ENCODE measurements at regions not wholly inside any gene's neighbourhood (a gene's known extent, or its start where the extent isn't known, plus 50 kb on each side); places are given as distances from the start of the nearest gene placed in this dataset.
A peak's percentile ranks its signal among the peaks of the same experiment; 100 is the strongest.
"Not testable (repeated sequence)": the region's sequence is repeated elsewhere in the genome, so short reads cannot be mapped to it uniquely, and the experiment has no call there.

DNA sequence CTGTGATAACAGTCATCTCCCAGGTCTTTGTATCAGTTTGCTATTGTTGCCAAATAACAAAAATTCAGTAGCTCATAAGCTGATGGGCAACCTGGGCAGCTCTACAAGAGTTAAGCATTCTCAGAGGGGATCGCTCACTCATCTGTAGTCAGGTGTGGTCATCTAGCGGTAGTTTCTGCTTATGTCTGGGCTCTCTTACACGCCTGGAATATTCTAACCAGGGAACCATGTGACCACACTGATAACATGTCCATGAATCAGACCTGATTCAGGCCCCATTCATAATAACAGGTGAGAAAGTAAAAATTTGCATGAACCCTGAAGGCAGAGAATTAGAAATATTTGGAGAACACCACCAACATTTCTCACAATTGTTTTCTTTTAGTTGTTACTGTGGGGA is 576.1 kb downstream of the SLCO4C1 start:
- ATAC-seq = no peak
- POLR2A ChIA-PET = no interaction called here
- no peaks in the 10 kb centered on the region for H3K36me3 Mint-ChIP-seq (ENCODE audit: low read depth)

GRCh38 chr5:101717721-101718120 is 578.4 kb downstream of the SLCO4C1 start:
- DNase-seq (no peak), ATAC-seq (no peak)
- no peaks in the 10 kb centered on the region for H3K27me3 Mint-ChIP-seq
- peaks cover 3% of the 10 kb centered on the region for H3K9me3 Mint-ChIP-seq (ENCODE audit: low read depth)
- POLR2A ChIA-PET = no interaction called here
- H3K4me3 Mint-ChIP-seq = no peak overlapping the region
- H3K4me1 Mint-ChIP-seq = no peaks in the 10 kb centered on the region
- intact Hi-C loops (cut with DNase I, micrococcal nuclease) = no loop called here
- no peak overlapping the region for H3K27ac Mint-ChIP-seq
- H3K36me3 Mint-ChIP-seq (ENCODE audit: low read depth) = no peaks in the 10 kb centered on the region
- CTCF ChIA-PET = interaction anchor here (1.0 kb wide), 1 partner anchor 211 kb away, joined by 3 read pairs; no protein-coding TSS in a partner anchor

More for the DNA sequence above, 576.1 kb downstream of the SLCO4C1 start:
- no peak for DNase-seq
- Mint-ChIP-seq H3K4me3 (no peak overlapping the region), H3K9me3 (ENCODE audit: low read depth) (no peaks in the 10 kb centered on the region), H3K4me1 (no peaks in the 10 kb centered on the region), H3K27me3 (no peaks in the 10 kb centered on the region), H3K27ac (no peak overlapping the region)
- intact Hi-C loops (cut with DNase I, micrococcal nuclease) = no loop called here
- CTCF ChIA-PET = no interaction called here

DNA sequence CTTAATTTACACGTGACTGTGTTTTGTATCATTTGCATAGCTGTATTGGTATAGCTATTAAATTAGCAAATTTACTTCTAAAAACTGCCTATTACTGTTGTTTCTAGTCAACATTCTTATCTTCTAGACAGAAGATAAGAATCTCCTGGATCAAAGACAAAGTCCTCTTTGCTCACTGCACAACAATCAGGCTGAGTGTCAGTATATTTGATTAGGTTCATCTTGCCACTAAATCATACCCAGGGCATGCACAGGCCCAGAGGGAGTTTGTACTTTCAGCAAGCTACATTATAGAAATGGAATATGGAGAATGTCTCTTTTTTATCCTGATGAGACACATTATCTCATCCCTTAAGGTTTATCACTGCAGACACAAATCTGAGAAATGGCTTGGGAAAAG is 579.1 kb downstream of the SLCO4C1 start:
- no peak overlapping the region for H3K27ac Mint-ChIP-seq

DNA sequence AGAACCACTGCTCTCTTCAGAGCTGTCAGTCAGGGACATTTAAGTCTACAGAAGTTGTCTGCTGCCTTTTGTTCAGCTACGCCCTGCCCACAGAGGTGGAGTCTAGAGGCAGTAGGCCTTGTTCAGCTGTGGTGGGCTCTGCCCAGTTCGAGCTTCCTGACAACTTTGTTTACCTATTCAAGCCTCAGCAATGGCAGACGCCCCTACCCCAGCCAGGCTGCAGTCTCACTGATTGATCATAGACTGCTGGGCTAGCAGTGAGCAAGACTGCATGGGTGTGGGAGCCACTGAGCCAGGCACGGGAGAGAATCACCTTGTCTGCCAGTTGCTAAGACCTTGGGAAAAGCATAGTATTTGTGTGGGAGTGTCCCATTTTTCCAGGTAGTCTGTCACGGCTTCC is 580.3 kb downstream of the SLCO4C1 start:
- H3K9me3 Mint-ChIP-seq (ENCODE audit: low read depth); CTCF ChIA-PET; DNase-seq; ATAC-seq; POLR2A ChIA-PET; H3K36me3 Mint-ChIP-seq (ENCODE audit: low read depth); intact Hi-C loops (cut with DNase I, micrococcal nuclease); H3K27me3 Mint-ChIP-seq; H3K4me1 Mint-ChIP-seq; H3K27ac Mint-ChIP-seq; H3K4me3 Mint-ChIP-seq: not testable (repeated sequence)

More for the DNA sequence above, 579.1 kb downstream of the SLCO4C1 start:
- DNase-seq (no peak), ATAC-seq (no peak)
- no peaks in the 10 kb centered on the region for H3K4me1 Mint-ChIP-seq
- no peaks in the 10 kb centered on the region for H3K27me3 Mint-ChIP-seq
- intact Hi-C loops (cut with DNase I, micrococcal nuclease) = no loop called here
- H3K9me3 Mint-ChIP-seq (ENCODE audit: low read depth) = peaks cover 3% of the 10 kb centered on the region
- ChIA-PET POLR2A (no interaction called here), CTCF (no interaction called here)
- H3K4me3 Mint-ChIP-seq = no peak overlapping the region
- H3K36me3 Mint-ChIP-seq (ENCODE audit: low read depth) = no peaks in the 10 kb centered on the region

DNA sequence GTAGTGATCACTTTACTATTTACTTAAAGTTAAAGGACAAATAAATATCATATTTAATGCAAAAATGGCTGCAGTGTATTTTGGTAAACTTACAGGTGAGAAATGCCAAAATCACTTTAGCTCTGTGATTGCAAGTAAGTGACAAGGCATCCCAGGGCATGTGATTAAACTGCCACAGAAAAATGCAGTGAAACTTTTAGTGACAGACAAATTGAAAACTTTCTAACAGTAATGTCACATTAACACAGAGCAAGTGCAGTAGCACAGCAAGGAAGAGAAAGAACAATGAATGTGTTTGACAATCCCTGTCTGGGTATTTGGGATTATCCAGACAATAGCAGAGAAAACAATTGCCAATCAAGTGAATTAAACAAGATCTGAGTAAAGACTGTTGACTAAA is 606.8 kb downstream of the SLCO4C1 start:
- intact Hi-C loops (cut with DNase I, micrococcal nuclease) = no loop called here

GRCh38 chr5:101688156-101688555 is 607.9 kb downstream of the SLCO4C1 start:
- H3K27me3 Mint-ChIP-seq = peaks cover 2% of the 10 kb centered on the region
- CTCF ChIA-PET = interaction anchor here (2.9 kb wide), 1 partner anchor 9 kb away, joined by 11 read pairs; no protein-coding TSS in a partner anchor
- POLR2A ChIA-PET = interaction anchor here (0.7 kb wide), 1 partner anchor 98 kb away, joined by 3 read pairs; no protein-coding TSS in a partner anchor

More for the DNA sequence above, 606.8 kb downstream of the SLCO4C1 start:
- H3K36me3 Mint-ChIP-seq (ENCODE audit: low read depth) = no peaks in the 10 kb centered on the region
- no peaks in the 10 kb centered on the region for H3K9me3 Mint-ChIP-seq (ENCODE audit: low read depth)
- ChIA-PET POLR2A (no interaction called here), CTCF (no interaction called here)
- no peak overlapping the region for H3K27ac Mint-ChIP-seq
- H3K27me3 Mint-ChIP-seq = peaks cover 2% of the 10 kb centered on the region
- no peak for ATAC-seq
- no peaks in the 10 kb centered on the region for H3K4me1 Mint-ChIP-seq
- no peak for DNase-seq
- H3K4me3 Mint-ChIP-seq = no peak overlapping the region

DNA sequence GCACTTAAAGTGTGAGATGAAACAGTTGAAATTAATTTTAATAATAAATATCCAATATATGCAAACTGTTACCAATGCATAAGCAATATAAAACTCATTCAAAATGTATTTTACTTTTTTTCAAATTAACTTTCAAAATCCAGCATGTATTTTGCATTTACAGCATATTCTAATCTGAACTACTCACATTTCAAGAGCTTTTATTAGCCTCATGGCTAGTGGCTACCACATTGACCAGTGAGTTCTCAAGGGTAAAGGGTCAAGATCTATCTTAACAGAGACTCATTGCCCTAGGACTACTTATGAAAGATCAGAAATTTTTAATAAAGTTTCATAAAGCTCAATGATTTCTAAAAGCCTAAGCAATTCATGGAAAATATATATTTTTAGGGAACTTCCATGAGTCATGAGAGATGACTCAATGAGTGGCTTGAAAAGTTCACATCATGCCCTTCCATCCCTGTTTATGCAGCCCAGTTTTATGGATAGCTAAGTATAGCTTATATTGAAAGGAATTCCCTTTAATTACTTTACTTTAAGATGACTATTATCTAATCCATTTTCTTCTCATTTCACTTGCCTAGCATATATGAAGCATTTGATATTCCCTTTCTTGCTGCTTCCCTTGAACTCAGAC is 608.6 kb downstream of the SLCO4C1 start:
- Mint-ChIP-seq H3K36me3 (ENCODE audit: low read depth) (no peaks in the 10 kb centered on the region), H3K27me3 (peaks cover 2% of the 10 kb centered on the region), H3K4me3 (no peak overlapping the region), H3K9me3 (ENCODE audit: low read depth) (no peaks in the 10 kb centered on the region), H3K27ac (no peak overlapping the region), H3K4me1 (no peaks in the 10 kb centered on the region)
- ATAC-seq (no peak), DNase-seq (no peak)
- ChIA-PET POLR2A (no interaction called here), CTCF (interaction anchor here (2.9 kb wide), 1 partner anchor 9 kb away, joined by 11 read pairs; no protein-coding TSS in a partner anchor)
- intact Hi-C loops (cut with DNase I, micrococcal nuclease) = no loop called here

More at GRCh38 chr5:101688156-101688555, 607.9 kb downstream of the SLCO4C1 start:
- H3K4me3 Mint-ChIP-seq = no peak overlapping the region
- H3K36me3 Mint-ChIP-seq (ENCODE audit: low read depth) = no peaks in the 10 kb centered on the region
- no peaks in the 10 kb centered on the region for H3K9me3 Mint-ChIP-seq (ENCODE audit: low read depth)
- DNase-seq (no peak), ATAC-seq (no peak)
- no peak overlapping the region for H3K27ac Mint-ChIP-seq
- intact Hi-C loops (cut with DNase I, micrococcal nuclease) = no loop called here
- no peaks in the 10 kb centered on the region for H3K4me1 Mint-ChIP-seq

- H3K36me3 Mint-ChIP-seq (ENCODE audit: low read depth) = no peaks in the 10 kb centered on the region
- intact Hi-C loops (cut with DNase I, micrococcal nuclease) = no loop called here
- ChIA-PET POLR2A (no interaction called here), CTCF (interaction anchor here (2.9 kb wide), 1 partner anchor 8 kb away, joined by 11 read pairs; no protein-coding TSS in a partner anchor)
- DNase-seq = no peak
- no peaks in the 10 kb centered on the region for H3K9me3 Mint-ChIP-seq (ENCODE audit: low read depth)
- no peaks in the 10 kb centered on the region for H3K4me1 Mint-ChIP-seq
- H3K4me3 Mint-ChIP-seq = no peak overlapping the region
- no peak overlapping the region for H3K27ac Mint-ChIP-seq
- peaks cover 2% of the 10 kb centered on the region for H3K27me3 Mint-ChIP-seq
- ATAC-seq = no peak
Measured at GRCh38 chr5:101686536-101687157, 609.4 kb downstream of the SLCO4C1 start.

DNA sequence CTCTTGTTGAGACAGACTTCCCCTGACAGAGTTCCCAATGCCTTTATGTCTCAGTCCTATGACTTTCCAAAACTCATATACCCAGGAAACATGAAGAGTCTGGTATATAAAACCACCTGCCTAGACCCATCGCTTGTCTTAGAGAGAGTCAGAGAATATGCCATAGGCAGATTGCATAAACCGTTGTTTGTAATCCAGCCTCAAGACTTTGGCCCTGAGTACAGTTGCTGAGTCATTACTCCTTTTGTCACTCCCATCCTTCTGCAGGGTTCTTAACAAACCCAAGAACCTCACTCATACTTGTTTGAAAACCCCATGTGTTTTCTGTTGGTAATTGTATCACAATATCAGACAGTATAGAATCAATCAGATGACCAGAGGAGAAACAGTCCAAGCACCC is 616.3 kb downstream of the SLCO4C1 start:
- Mint-ChIP-seq H3K9me3 (ENCODE audit: low read depth) (no peaks in the 10 kb centered on the region), H3K36me3 (ENCODE audit: low read depth) (no peaks in the 10 kb centered on the region), H3K27me3 (peaks cover 4% of the 10 kb centered on the region), H3K27ac (no peak overlapping the region), H3K4me1 (peaks cover 2% of the 10 kb centered on the region), H3K4me3 (no peak overlapping the region)
- CTCF ChIA-PET = interaction anchor here (2.4 kb wide), 1 partner anchor 8 kb away, joined by 11 read pairs; no protein-coding TSS in a partner anchor
- DNase-seq (no peak), ATAC-seq (no peak)
- POLR2A ChIA-PET = no interaction called here
- intact Hi-C loops (cut with DNase I, micrococcal nuclease) = loop anchor here (2.0 to 5.0 kb wide), 3 partner anchors 1057 to 1249 kb away; no protein-coding TSS in a partner anchor

DNA sequence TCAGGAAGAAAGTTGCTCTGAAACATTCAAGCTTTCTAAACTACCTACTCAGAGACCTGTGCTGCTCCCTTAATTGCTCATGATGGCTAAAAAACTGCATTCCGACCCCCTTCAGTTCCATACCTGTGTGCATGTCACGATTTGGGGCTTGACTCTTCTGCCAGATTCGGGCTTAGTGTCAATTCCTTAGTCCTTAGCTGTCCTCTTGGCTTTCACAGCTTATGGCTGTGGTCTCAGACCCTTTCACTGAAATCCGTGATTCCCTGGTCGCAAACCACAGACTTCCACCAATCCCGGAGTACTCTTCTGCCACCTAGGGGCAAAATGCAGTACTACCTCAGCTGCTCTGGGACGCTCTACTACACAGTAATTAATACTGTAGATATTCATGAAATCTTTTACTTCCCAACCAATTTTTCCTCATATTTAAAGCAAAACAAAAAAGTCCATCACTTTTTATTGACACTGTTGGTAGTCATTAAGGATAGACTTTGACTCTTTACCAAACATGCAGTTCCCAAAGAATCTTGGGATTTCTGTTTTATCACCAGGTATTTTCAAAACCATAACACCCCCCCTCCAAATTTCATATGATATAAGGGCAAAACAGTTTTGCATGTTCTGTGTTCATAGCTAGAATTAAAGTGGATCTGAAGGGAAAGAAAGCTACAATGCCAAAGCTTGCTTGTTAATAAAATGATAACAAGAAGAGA is 617.4 kb downstream of the SLCO4C1 start:
- intact Hi-C loops (cut with DNase I, micrococcal nuclease) = loop anchor here (2.0 to 5.0 kb wide), 3 partner anchors 1056 to 1248 kb away; no protein-coding TSS in a partner anchor
- no peak overlapping the region for H3K4me3 Mint-ChIP-seq
- POLR2A ChIA-PET = no interaction called here
- peaks cover 4% of the 10 kb centered on the region for H3K27me3 Mint-ChIP-seq
- CTCF ChIA-PET = interaction anchor here (0.5 to 2.4 kb wide), 8 partner anchors 9 to 642 kb away, joined by 3 to 11 read pairs (median 3); no protein-coding TSS in a partner anchor
- peaks cover 2% of the 10 kb centered on the region for H3K4me1 Mint-ChIP-seq
- no peak overlapping the region for H3K27ac Mint-ChIP-seq
- ATAC-seq (no peak), DNase-seq (peak; percentile 58)
- H3K9me3 Mint-ChIP-seq (ENCODE audit: low read depth) = no peaks in the 10 kb centered on the region
- no peaks in the 10 kb centered on the region for H3K36me3 Mint-ChIP-seq (ENCODE audit: low read depth)

- no peak overlapping the region for H3K4me3 Mint-ChIP-seq
- H3K27ac Mint-ChIP-seq = no peak overlapping the region
- no peaks in the 10 kb centered on the region for H3K9me3 Mint-ChIP-seq (ENCODE audit: low read depth)
- no peaks in the 10 kb centered on the region for H3K36me3 Mint-ChIP-seq (ENCODE audit: low read depth)
- H3K4me1 Mint-ChIP-seq = peaks cover 2% of the 10 kb centered on the region
- no peak for DNase-seq
- intact Hi-C loops (cut with DNase I, micrococcal nuclease) = loop anchor here (2.0 to 5.0 kb wide), 3 partner anchors 1055 to 1247 kb away; no protein-coding TSS in a partner anchor
- ChIA-PET POLR2A (no interaction called here), CTCF (interaction anchor here (0.8 to 2.4 kb wide), 5 partner anchors 9 to 290 kb away, joined by 3 to 11 read pairs (median 3); no protein-coding TSS in a partner anchor)
- H3K27me3 Mint-ChIP-seq = peaks cover 4% of the 10 kb centered on the region
- no peak for ATAC-seq
Measured at GRCh38 chr5:101677961-101678360, 618.1 kb downstream of the SLCO4C1 start.

Data from activated CD4-positive, alpha-beta T cell treated with anti-CD3 and anti-CD28 coated beads for 36 hours (primary cell).